ENCODE measurements at regions not wholly inside any gene's neighbourhood (a gene's known extent, or its start where the extent isn't known, plus 50 kb on each side); places are given as distances from the start of the nearest gene placed in this dataset.

DNA sequence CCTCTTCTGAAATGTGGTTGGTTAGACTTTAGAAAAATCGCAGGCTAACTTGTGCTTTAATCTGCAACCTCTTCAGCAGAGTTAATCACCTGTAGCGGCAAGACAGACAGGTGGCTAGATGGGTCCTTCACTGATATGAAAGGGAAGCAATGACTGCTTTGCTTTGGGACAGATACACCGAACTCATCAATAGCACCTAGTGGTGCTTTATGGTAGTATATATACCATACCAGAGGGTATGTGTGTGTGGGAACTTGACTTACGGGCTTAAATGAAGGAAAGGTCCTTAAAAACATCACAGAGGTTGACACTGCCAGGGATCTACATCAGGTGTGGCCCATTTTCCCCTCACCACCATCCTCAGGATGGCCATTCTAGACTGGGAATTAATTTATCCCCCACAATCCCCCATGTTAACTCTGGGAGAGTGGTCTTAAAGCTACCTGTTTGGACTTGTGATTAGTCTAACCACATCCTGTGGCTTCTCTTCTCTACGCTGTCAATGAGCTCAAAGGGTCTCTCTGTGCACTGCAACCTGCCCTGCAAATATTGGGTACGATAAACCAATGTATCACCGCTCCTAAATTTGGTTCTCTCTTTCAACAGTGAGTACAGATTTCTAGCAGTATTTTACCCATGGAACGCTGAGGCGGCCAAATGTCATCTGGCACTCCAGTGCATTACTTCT, 162.7 kb downstream of the SIPA1L2 start:
- Histone ChIP-seq H3K36me3 (peaks cover 0 to 98% (median 0%) of the 10 kb centered on the region in 3 donors), H3K27me3 (no peaks in the 10 kb centered on the region), H3K4me3 (no peak overlapping the region), H3K27ac (no peak overlapping the region), H3K9me3 (no peaks in the 10 kb centered on the region), H3K4me1 (peaks cover 0 to 10% (median 0%) of the 10 kb centered on the region in 3 donors)
- DNase-seq: no peak
- 90 to 91% methylated on average over 9 of the region's 9 CpGs for WGBS, 2 donors
- intact Hi-C loops (cut with DNase I): no loop called here
- no peak for TF ChIP-seq POLR2A (IDR thresholded peaks at IDR 0.05)
- TF ChIP-seq CTCF (IDR thresholded peaks at IDR 0.05): no peak

DNA sequence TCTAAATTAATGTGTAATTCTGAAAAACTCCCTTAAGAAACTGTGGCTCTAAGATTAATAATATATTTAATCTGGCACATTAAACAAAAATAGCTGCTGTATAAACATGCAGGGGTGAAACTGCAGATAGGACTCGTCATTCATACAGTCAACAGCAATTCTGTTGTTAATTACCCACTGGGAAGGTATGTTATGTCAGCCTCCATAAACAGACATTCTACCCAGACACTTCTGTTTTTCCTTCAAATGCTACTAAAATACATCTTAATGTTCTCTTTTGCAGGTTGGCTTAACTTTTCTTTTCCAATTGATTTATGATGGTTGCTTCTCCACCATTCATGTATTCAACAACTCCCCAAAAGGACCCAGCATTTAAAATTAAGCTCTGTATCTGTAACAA, 165.6 kb downstream of the SIPA1L2 start:
- Histone ChIP-seq H3K36me3 (peaks cover 0 to 100% (median 9%) of the 10 kb centered on the region in 3 donors), H3K4me1 (no peaks in the 10 kb centered on the region), H3K9me3 (no peaks in the 10 kb centered on the region), H3K4me3 (no peak overlapping the region), H3K27ac (no peak overlapping the region), H3K27me3 (no peaks in the 10 kb centered on the region)
- TF ChIP-seq CTCF (IDR thresholded peaks at IDR 0.05) (no peak), POLR2A (IDR thresholded peaks at IDR 0.05) (no peak)
- no peak for DNase-seq
- intact Hi-C loops (cut with DNase I): no loop called here
- WGBS, 2 donors: 73 to 81% methylated on average over 1 of the region's 1 CpG

GRCh38 chr1:232463225-232463624, 166.7 kb downstream of the SIPA1L2 start:
- Histone ChIP-seq H3K4me1 (peaks cover 0 to 4% (median 0%) of the 10 kb centered on the region in 3 donors), H3K27ac (no peak overlapping the region), H3K36me3 (peaks cover 0 to 94% (median 9%) of the 10 kb centered on the region in 3 donors), H3K4me3 (no peak overlapping the region), H3K27me3 (no peaks in the 10 kb centered on the region), H3K9me3 (no peaks in the 10 kb centered on the region)
- no peak for DNase-seq
- TF ChIP-seq POLR2A (IDR thresholded peaks at IDR 0.05): no peak
- 65 to 67% methylated on average over 3 of the region's 3 CpGs for WGBS, 2 donors
- intact Hi-C loops (cut with DNase I): no loop called here

- Histone ChIP-seq H3K27me3 (no peaks in the 10 kb centered on the region), H3K9me3 (no peaks in the 10 kb centered on the region), H3K27ac (no peak overlapping the region), H3K36me3 (peaks cover 0 to 84% (median 9%) of the 10 kb centered on the region in 3 donors), H3K4me1 (peaks cover 0 to 11% (median 0%) of the 10 kb centered on the region in 3 donors), H3K4me3 (no peak overlapping the region)
- DNase-seq: no peak
- intact Hi-C loops (cut with DNase I): no loop called here
- TF ChIP-seq CTCF (IDR thresholded peaks at IDR 0.05) (no peak), POLR2A (IDR thresholded peaks at IDR 0.05) (no peak)
- 62 to 74% methylated on average over 4 of the region's 4 CpGs for WGBS, 2 donors
These were observed 167.7 kb downstream of the SIPA1L2 start for GRCh38 chr1:232462213-232462612.

GRCh38 chr1:232459826-232460225, 170.1 kb downstream of the SIPA1L2 start:
- peaks cover 0 to 11% (median 0%) of the 10 kb centered on the region in 3 donors for H3K4me1 ChIP-seq
- no peak overlapping the region for H3K27ac ChIP-seq
- TF ChIP-seq POLR2A (IDR thresholded peaks at IDR 0.05): no peak
- TF ChIP-seq CTCF (IDR thresholded peaks at IDR 0.05): no peak
- H3K9me3 ChIP-seq: no peaks in the 10 kb centered on the region
- DNase-seq: no peak
- WGBS, 2 donors: 45 to 90% methylated on average over 3 of the region's 3 CpGs
- no peak overlapping the region for H3K4me3 ChIP-seq
- H3K36me3 ChIP-seq: peaks cover 0 to 74% (median 9%) of the 10 kb centered on the region in 3 donors
- intact Hi-C loops (cut with DNase I): no loop called here
- no peaks in the 10 kb centered on the region for H3K27me3 ChIP-seq
